ENCODE measurements at regions not wholly inside any gene's neighbourhood (a gene's known extent, or its start where the extent isn't known, plus 50 kb on each side); places are given as distances from the start of the nearest gene placed in this dataset.
"Not testable (repeated sequence)": the region's sequence is repeated elsewhere in the genome, so short reads cannot be mapped to it uniquely, and the experiment has no call there.

- peak; percentile 93 for DNase-seq (ENCODE audit: low spot score)
These were observed 92.5 kb upstream of the RUNX3 start for GRCh38 chr1:25022361-25023189.

GRCh38 chr1:25021591-25022215 is 91.6 kb upstream of the RUNX3 start:
- DNase-seq (ENCODE audit: low spot score): no peak

GRCh38 chr1:25020851-25021590 is 90.9 kb upstream of the RUNX3 start:
- DNase-seq (ENCODE audit: low spot score): no peak

- no peak for DNase-seq (ENCODE audit: low spot score)
These were observed 90.2 kb upstream of the RUNX3 start for GRCh38 chr1:25020173-25020845.

GRCh38 chr1:25019337-25020172 is 89.5 kb upstream of the RUNX3 start:
- no peak for DNase-seq (ENCODE audit: low spot score)

- DNase-seq (ENCODE audit: low spot score): no peak
These were observed 88.9 kb upstream of the RUNX3 start for GRCh38 chr1:25018943-25019336.

- DNase-seq (ENCODE audit: low spot score): no peak
These were observed 88.1 kb upstream of the RUNX3 start for GRCh38 chr1:25018110-25018735.

- no peak for DNase-seq (ENCODE audit: low spot score)
These were observed 87.5 kb upstream of the RUNX3 start for GRCh38 chr1:25017436-25018109.

GRCh38 chr1:25012966-25013962 is 83.2 kb upstream of the RUNX3 start:
- DNase-seq (ENCODE audit: low spot score): no peak

- DNase-seq (ENCODE audit: low spot score): no peak
These were observed 82.0 kb upstream of the RUNX3 start for GRCh38 chr1:25011943-25012638.

- DNase-seq (ENCODE audit: low spot score): no peak
These were observed 81.2 kb upstream of the RUNX3 start for GRCh38 chr1:25011275-25011674.

GRCh38 chr1:25009671-25010262 is 79.7 kb upstream of the RUNX3 start:
- peak; percentile 47 for DNase-seq (ENCODE audit: low spot score)

GRCh38 chr1:25008192-25008485 is 78.1 kb upstream of the RUNX3 start:
- DNase-seq (ENCODE audit: low spot score): no peak

- DNase-seq (ENCODE audit: low spot score): not testable (repeated sequence)
These were observed 77.5 kb upstream of the RUNX3 start for GRCh38 chr1:25007390-25008191.

- no peak for DNase-seq (ENCODE audit: low spot score)
These were observed 76.7 kb upstream of the RUNX3 start for GRCh38 chr1:25006770-25007169.

GRCh38 chr1:25004355-25004754 is 74.3 kb upstream of the RUNX3 start:
- no peak for DNase-seq (ENCODE audit: low spot score)

- DNase-seq (ENCODE audit: low spot score): no peak
These were observed 73.5 kb upstream of the RUNX3 start for GRCh38 chr1:25003457-25004190.

All from activated CD4-positive, alpha-beta T cell treated with anti-CD3 and anti-CD28 coated beads, Interleukin-2, Interleukin-4, amounts not matched to agents 100 ng/mL and 50 ng/mL, durations not matched to agents 16 hours and 8 hours (primary cell).